ENCODE measurements at regions not wholly inside any gene's neighbourhood (a gene's known extent, or its start where the extent isn't known, plus 50 kb on each side); places are given as distances from the start of the nearest gene placed in this dataset.
"Not testable (repeated sequence)": the region's sequence is repeated elsewhere in the genome, so short reads cannot be mapped to it uniquely, and the experiment has no call there.

GRCh38 chr10:47145290-47145934 lies 154.6 kb upstream of the GDF10 start:
- no peak for DNase-seq

GRCh38 chr10:47146572-47146971 lies 153.4 kb upstream of the GDF10 start:
- no peak for DNase-seq

- DNase-seq, result no peak
Measured at GRCh38 chr10:47147186-47147585, 152.8 kb upstream of the GDF10 start.

- DNase-seq, result no peak
Measured at GRCh38 chr10:47150581-47150980, 149.4 kb upstream of the GDF10 start.

- no peak for DNase-seq
Measured at GRCh38 chr10:47151920-47152319, 148.1 kb upstream of the GDF10 start.

GRCh38 chr10:47152861-47153349 lies 147.1 kb upstream of the GDF10 start:
- DNase-seq, result no peak

GRCh38 chr10:47154762-47155161 lies 145.2 kb upstream of the GDF10 start:
- no peak for DNase-seq

GRCh38 chr10:47156873-47157272 lies 143.1 kb upstream of the GDF10 start:
- DNase-seq, result no peak

- DNase-seq, result no peak
Measured at GRCh38 chr10:47158116-47159071, 141.6 kb upstream of the GDF10 start.

GRCh38 chr10:47159361-47160260 lies 140.4 kb upstream of the GDF10 start:
- DNase-seq, result no peak

GRCh38 chr10:47160261-47160908 lies 139.6 kb upstream of the GDF10 start:
- DNase-seq, result no peak

- no peak for DNase-seq
Measured at GRCh38 chr10:47160967-47161366, 139.0 kb upstream of the GDF10 start.

- no peak for DNase-seq
Measured at GRCh38 chr10:47161465-47161864, 138.5 kb upstream of the GDF10 start.

- DNase-seq, result no peak
Measured at GRCh38 chr10:47164126-47164799, 135.7 kb upstream of the GDF10 start.

- DNase-seq, result no peak
Measured at GRCh38 chr10:47164800-47165128, 135.2 kb upstream of the GDF10 start.

- no peak for DNase-seq
Measured at GRCh38 chr10:47165168-47165710, 134.8 kb upstream of the GDF10 start.

GRCh38 chr10:47165711-47166404 lies 134.1 kb upstream of the GDF10 start:
- no peak for DNase-seq

GRCh38 chr10:47166405-47166777 lies 133.6 kb upstream of the GDF10 start:
- no peak for DNase-seq

GRCh38 chr10:47166808-47167581 lies 133.0 kb upstream of the GDF10 start:
- DNase-seq, result not testable (repeated sequence)

GRCh38 chr10:47167591-47167990 lies 132.4 kb upstream of the GDF10 start:
- no peak for DNase-seq
